CD4-positive, CD25-positive, alpha-beta regulatory T cell (primary cell): ENCODE measurements at regions not wholly inside any gene's neighbourhood (a gene's known extent, or its start where the extent isn't known, plus 50 kb on each side); places are given as distances from the start of the nearest gene placed in this dataset.
A peak's percentile ranks its signal among the peaks of the same experiment; 100 is the strongest.

Experiments used
- ATAC-seq, 2 donors: fragments of 150-1000 bp; cut with Tn5 transposase; one replicate each; pipeline ENCODE4 v1.10.0; 2021; ENCODE audit warnings: low read depth in 2 of 2, moderate number of reproducible peaks in 2 of 2, moderate library complexity in 1 of 2
- DNase-seq, 3 donors: peaks; one replicate each; pipeline versions ENCODE4 v3.0.0 to v3.0.0-alpha.2; 2012 to 2022; ENCODE audit warnings: mixed read lengths in 1 of 3
- H3K27ac ChIP-seq: one replicate; pipeline ENCODE4 v1.7.0; 2013; ENCODE audit warnings: mild to moderate bottlenecking, low read length; ENCODE audit not compliant: insufficient read depth, poor library complexity, severe bottlenecking
- H3K27me3 ChIP-seq: one replicate; pipeline ENCODE4 v1.7.0; 2013; ENCODE audit warnings: low read length; ENCODE audit not compliant: control insufficient read depth, insufficient read depth
- H3K36me3 ChIP-seq: one replicate; pipeline ENCODE4 v1.7.0; 2013; ENCODE audit warnings: mild to moderate bottlenecking, low read length, moderate library complexity; ENCODE audit not compliant: control insufficient read depth, insufficient read depth
- H3K4me1 ChIP-seq: 2 replicates; pipeline ENCODE4 v1.7.0; 2013; ENCODE audit warnings: mild to moderate bottlenecking, low read length; ENCODE audit not compliant: insufficient read depth, control insufficient read depth, poor library complexity, severe bottlenecking
- H3K4me3 ChIP-seq: one replicate; pipeline ENCODE4 v1.7.0; 2013; ENCODE audit warnings: low read depth, mild to moderate bottlenecking, low read length, moderate library complexity
- H3K9me3 ChIP-seq, 2 experiments: 1 replicate in 1 of 2; 2 replicates in 1 of 2; pipeline ENCODE4 v1.7.0; 2013; ENCODE audit warnings: low read length in 2 of 2, mild to moderate bottlenecking in 1 of 2, moderate library complexity in 1 of 2; ENCODE audit not compliant: control insufficient read depth in 2 of 2
- H3K27ac Mint-ChIP-seq, 3 donors: one replicate each; pipeline ENCODE4 v1.8.0; 2020 to 2022; ENCODE audit warnings: mild to moderate bottlenecking in 3 of 3, mixed read lengths in 3 of 3, moderate library complexity in 2 of 3
- H3K27me3 Mint-ChIP-seq: one replicate; pipeline ENCODE4 v1.8.0; 2022; ENCODE audit warnings: mild to moderate bottlenecking, mixed read lengths
- H3K36me3 Mint-ChIP-seq: one replicate; pipeline ENCODE4 v1.8.0; 2020; ENCODE audit warnings: mixed read lengths
- H3K4me1 Mint-ChIP-seq, 4 donors: one replicate each; pipeline ENCODE4 v1.8.0; 2020 to 2022; ENCODE audit warnings: mixed read lengths in 4 of 4, mild to moderate bottlenecking in 1 of 4
- H3K4me3 Mint-ChIP-seq, 4 donors: one replicate each; pipeline ENCODE4 v1.8.0; 2020 to 2022; ENCODE audit warnings: mild to moderate bottlenecking in 4 of 4, mixed read lengths in 4 of 4, moderate library complexity in 3 of 4
- H3K9me3 Mint-ChIP-seq, 7 donors: one replicate each; pipeline ENCODE4 v1.8.0; 2020 to 2022; ENCODE audit warnings: mixed read lengths in 7 of 7, mild to moderate bottlenecking in 3 of 7, moderate library complexity in 2 of 7

DNA sequence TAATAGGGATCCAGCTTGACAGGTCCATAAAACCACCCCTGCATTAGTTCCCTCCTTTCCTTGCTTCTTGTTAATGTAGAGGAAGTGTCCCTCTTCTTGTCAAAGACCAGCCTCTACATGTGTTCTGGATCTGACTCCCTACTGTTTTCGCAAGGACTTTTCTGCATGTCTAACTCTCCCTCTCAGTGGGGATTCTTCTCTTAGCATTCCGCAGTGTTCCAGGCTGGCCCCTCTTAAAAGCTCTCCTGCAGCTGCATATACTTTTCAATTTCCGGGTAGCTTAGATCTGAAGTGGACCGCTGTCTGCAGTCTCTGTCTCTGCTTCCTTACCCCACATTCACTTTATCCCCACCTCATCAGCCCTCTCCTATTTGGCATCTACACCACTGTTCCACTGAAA, 96.1 kb upstream of the MAN1A1 start:
- H3K27me3 ChIP-seq, result no peaks in the 10 kb centered on the region
- no peak for DNase-seq
- no peaks in the 10 kb centered on the region for H3K36me3 ChIP-seq
- no peak overlapping the region for H3K4me3 ChIP-seq
- no peak overlapping the region for H3K27ac Mint-ChIP-seq
- no peaks in the 10 kb centered on the region for H3K9me3 ChIP-seq
- H3K4me1 Mint-ChIP-seq, result peaks cover 6 to 14% (median 12%) of the 10 kb centered on the region in 4 donors
- peaks cover 7% of the 10 kb centered on the region for H3K4me1 ChIP-seq
- no peak overlapping the region for H3K4me3 Mint-ChIP-seq
- no peak for ATAC-seq
- no peak overlapping the region for H3K27ac ChIP-seq
- H3K36me3 Mint-ChIP-seq, result no peaks in the 10 kb centered on the region
- H3K27me3 Mint-ChIP-seq, result no peaks in the 10 kb centered on the region
- peaks cover 0 to 3% (median 0%) of the 10 kb centered on the region in 7 donors for H3K9me3 Mint-ChIP-seq

DNA sequence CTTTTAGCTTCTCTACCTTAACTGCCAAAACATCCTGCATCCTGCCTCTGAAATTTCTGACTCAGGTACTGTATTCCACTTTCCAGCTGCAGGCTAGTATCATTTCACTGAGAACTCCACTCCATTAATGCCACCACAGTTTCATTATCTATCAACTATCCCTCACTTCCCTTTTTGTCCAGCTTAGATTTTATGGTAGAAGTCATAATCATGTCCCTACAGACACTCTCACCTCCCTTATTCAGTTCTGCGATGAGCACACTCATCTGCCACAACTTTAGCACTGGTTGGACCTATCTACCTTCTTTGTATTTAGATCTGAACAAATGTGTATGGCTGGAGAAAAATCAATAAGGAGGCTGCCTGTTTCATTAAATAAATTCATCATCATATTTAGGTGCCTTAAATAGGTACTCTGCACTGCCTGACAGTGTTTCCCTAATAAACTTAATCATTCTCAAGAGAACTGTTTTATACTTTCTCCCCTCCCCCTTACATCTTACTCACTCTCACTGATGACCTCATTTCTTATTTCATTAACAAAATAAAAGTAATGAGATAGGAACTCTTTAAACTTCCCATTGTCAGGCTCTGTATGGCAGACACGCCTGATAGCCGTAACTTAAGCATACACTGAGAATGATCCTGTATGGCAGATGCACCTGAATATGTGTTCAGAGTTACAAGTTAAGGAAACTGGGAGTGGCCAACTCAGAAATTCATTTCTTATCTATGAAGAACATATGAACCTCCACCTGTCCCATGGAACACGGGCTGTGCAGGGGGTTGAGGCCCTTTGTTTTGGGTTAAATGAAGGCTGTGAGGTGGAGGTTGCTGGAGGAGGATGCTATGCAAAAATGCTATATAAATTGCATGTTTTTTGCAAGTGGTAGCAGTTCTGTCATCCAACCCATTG, 95.3 kb upstream of the MAN1A1 start:
- Histone ChIP-seq H3K4me3 (no peak overlapping the region), H3K36me3 (no peaks in the 10 kb centered on the region), H3K9me3 (no peaks in the 10 kb centered on the region), H3K27me3 (no peaks in the 10 kb centered on the region), H3K27ac (no peak overlapping the region), H3K4me1 (peaks cover 7% of the 10 kb centered on the region)
- Mint-ChIP-seq H3K27me3 (no peaks in the 10 kb centered on the region), H3K4me3 (peak overlapping the region in 1 of 4 donors; percentile 17), H3K4me1 (peaks cover 6 to 14% (median 11%) of the 10 kb centered on the region in 4 donors), H3K36me3 (no peaks in the 10 kb centered on the region), H3K27ac (peak overlapping the region in 2 of 3 donors; percentile 10 to 14), H3K9me3 (peaks cover 0 to 3% (median 0%) of the 10 kb centered on the region in 7 donors)
- ATAC-seq, result no peak
- DNase-seq, result no peak

DNA sequence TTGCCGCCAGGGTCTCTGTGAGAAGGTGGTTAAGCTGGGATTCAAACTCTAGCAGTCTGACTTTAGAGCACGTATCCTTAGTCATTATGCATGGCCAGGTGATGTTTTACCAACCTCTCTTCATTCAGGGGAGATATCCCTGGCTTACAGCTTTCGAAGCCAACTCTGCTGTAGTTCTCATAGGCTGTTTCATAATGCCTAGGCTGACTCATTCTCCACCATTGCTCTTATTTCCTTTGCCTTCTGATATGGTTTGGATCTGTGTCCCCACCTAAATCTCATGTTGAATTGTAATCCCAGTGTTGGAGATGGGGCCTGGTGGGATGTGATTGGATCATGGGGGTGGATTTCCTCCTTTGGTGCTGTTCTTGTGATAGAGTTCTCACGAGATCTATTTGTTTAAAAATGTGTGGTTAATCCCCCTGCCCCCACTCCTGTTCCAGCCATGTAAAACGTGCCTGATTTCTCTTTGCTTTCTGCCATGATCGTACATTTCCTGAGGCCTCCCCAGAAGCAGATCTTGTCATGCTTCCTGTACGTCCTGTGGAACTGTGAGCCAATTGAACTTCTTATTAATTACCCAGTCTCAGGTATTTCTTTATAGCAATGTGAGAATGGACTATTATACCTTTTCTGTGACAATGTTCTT, 94.6 kb upstream of the MAN1A1 start:
- Mint-ChIP-seq H3K4me3 (peak overlapping the region in 1 of 4 donors; percentile 17), H3K4me1 (peaks cover 6 to 14% (median 11%) of the 10 kb centered on the region in 4 donors), H3K27ac (peak overlapping the region in 2 of 3 donors; percentile 10 to 14), H3K9me3 (peaks cover 0 to 4% (median 0%) of the 10 kb centered on the region in 7 donors), H3K27me3 (no peaks in the 10 kb centered on the region), H3K36me3 (no peaks in the 10 kb centered on the region)
- ATAC-seq (no peak), DNase-seq (peak in 1 of 3 donors; percentile 43)
- H3K27ac ChIP-seq, result no peak overlapping the region
- peaks cover 7% of the 10 kb centered on the region for H3K4me1 ChIP-seq
- no peaks in the 10 kb centered on the region for H3K9me3 ChIP-seq
- H3K4me3 ChIP-seq, result no peak overlapping the region
- no peaks in the 10 kb centered on the region for H3K27me3 ChIP-seq
- H3K36me3 ChIP-seq, result no peaks in the 10 kb centered on the region

DNA sequence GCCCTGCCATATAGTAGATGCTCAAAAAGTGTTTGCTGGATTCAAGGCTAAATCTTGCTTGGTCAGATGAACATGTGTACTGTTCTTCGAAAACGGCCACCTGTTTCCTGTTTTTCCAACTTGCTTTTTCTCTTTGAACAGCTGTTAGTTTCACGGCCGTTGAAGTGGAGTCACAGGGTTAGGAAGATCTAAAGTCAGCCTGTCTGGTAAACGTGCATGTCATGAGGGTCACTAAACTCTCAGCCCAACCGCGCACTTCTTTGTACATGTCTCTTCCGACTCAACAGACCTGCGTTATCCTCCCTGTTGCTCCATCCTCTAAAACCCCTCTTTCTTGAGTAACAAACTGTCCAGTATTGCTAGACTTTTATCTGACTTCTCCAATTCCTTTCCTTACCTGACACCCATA, 93.2 kb upstream of the MAN1A1 start:
- DNase-seq (peak in 1 of 3 donors; percentile 82), ATAC-seq (no peak)
- Mint-ChIP-seq H3K4me3 (no peak overlapping the region), H3K27me3 (no peaks in the 10 kb centered on the region), H3K9me3 (peaks cover 0 to 6% (median 0%) of the 10 kb centered on the region in 7 donors), H3K36me3 (no peaks in the 10 kb centered on the region), H3K4me1 (peaks cover 6 to 17% (median 12%) of the 10 kb centered on the region in 4 donors), H3K27ac (peak overlapping the region in 1 of 3 donors; percentile 81)
- no peaks in the 10 kb centered on the region for H3K36me3 ChIP-seq
- no peaks in the 10 kb centered on the region for H3K27me3 ChIP-seq
- H3K4me1 ChIP-seq, result peaks cover 7% of the 10 kb centered on the region
- no peak overlapping the region for H3K4me3 ChIP-seq
- H3K27ac ChIP-seq, result no peak overlapping the region
- no peaks in the 10 kb centered on the region for H3K9me3 ChIP-seq

DNA sequence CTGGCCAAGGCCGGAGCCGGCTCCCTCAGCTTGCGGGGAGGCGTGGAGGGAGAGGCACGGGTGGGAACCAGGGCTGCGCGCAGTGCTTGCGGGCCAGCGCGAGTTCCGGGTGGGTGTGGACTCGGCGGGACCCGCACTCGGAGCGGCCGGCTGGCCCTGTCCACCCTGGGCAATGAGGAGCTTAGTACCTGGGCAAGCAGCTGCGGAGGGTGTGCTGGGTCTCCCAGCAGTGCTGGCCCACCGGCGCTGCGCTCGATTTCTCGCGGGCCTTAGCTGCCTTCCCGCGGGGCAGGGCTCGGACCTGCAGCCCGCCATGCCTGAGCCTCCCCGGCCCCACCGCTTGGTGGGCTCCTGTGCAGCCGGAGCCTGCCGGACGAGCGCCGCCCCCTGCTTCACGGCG, 91.4 kb upstream of the MAN1A1 start:
- no peaks in the 10 kb centered on the region for H3K27me3 ChIP-seq
- no peak overlapping the region for H3K4me3 ChIP-seq
- DNase-seq, result no peak
- no peak overlapping the region for H3K27ac ChIP-seq
- H3K9me3 ChIP-seq, result no peaks in the 10 kb centered on the region
- Mint-ChIP-seq H3K36me3 (no peaks in the 10 kb centered on the region), H3K4me3 (no peak overlapping the region), H3K27ac (no peak overlapping the region), H3K9me3 (peaks cover 0 to 6% (median 0%) of the 10 kb centered on the region in 7 donors), H3K27me3 (no peaks in the 10 kb centered on the region), H3K4me1 (peaks cover 6 to 23% (median 12%) of the 10 kb centered on the region in 4 donors)
- H3K36me3 ChIP-seq, result no peaks in the 10 kb centered on the region
- H3K4me1 ChIP-seq, result peaks cover 7% of the 10 kb centered on the region
- no peak for ATAC-seq

DNA sequence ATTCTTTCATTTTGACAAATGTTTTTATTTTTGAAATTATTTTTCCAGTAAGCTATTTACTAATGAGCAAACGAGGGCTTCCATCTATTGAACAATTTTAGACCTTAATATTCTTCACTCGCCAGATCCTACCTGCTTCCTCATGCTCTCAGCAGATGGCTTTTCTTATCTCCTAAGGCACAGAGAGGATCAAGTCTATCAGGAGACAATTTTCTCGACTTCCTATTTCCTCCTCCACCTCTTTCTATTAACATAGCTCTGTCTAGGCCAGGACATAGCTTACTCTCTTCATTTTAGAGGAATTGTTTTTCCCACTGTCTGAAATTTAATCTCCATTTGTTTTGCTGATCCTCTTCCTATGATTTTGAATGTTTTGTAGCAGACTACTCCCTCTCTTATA, 87.0 kb upstream of the MAN1A1 start:
- DNase-seq (no peak), ATAC-seq (no peak)
- H3K36me3 Mint-ChIP-seq, result no peaks in the 10 kb centered on the region
- H3K27me3 Mint-ChIP-seq, result no peaks in the 10 kb centered on the region
- Histone ChIP-seq H3K4me3 (no peak overlapping the region), H3K27ac (no peak overlapping the region), H3K27me3 (peaks cover 2% of the 10 kb centered on the region), H3K36me3 (no peaks in the 10 kb centered on the region), H3K9me3 (no peaks in the 10 kb centered on the region), H3K4me1 (no peaks in the 10 kb centered on the region)
- peaks cover 0 to 6% (median 0%) of the 10 kb centered on the region in 7 donors for H3K9me3 Mint-ChIP-seq
- H3K27ac Mint-ChIP-seq, result no peak overlapping the region
- H3K4me3 Mint-ChIP-seq, result no peak overlapping the region
- peaks cover 0 to 11% (median 0%) of the 10 kb centered on the region in 4 donors for H3K4me1 Mint-ChIP-seq

DNA sequence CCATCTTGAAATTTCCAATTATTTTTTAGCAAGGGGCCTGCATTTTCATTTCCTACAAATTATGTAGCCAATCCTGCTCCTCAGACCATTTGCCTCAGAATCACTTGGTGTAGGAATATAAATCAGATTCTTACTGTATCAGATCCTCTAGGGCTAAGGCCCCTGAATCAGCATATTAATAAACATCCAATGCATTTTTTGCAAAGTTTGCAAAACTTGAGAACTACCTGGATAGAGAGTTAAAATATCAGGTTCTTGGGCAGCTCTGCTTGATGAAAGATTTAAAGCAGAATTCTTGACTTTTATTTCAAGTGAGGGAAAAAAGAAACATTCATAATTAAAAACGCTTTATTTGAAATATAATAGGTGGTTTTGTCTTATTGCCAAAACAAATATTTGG, 82.2 kb upstream of the MAN1A1 start:
- no peaks in the 10 kb centered on the region for H3K36me3 ChIP-seq
- H3K27me3 ChIP-seq, result peaks cover 2% of the 10 kb centered on the region
- Mint-ChIP-seq H3K36me3 (no peaks in the 10 kb centered on the region), H3K27me3 (peaks cover 9% of the 10 kb centered on the region), H3K4me3 (no peak overlapping the region), H3K4me1 (peaks cover 0 to 1% (median 0%) of the 10 kb centered on the region in 4 donors), H3K9me3 (peaks cover 0 to 2% (median 0%) of the 10 kb centered on the region in 7 donors), H3K27ac (no peak overlapping the region)
- DNase-seq, result no peak
- ATAC-seq, result no peak
- no peaks in the 10 kb centered on the region for H3K9me3 ChIP-seq
- no peaks in the 10 kb centered on the region for H3K4me1 ChIP-seq
- H3K27ac ChIP-seq, result no peak overlapping the region
- H3K4me3 ChIP-seq, result no peak overlapping the region
